ENCODE measurements at regions not wholly inside any gene's neighbourhood (a gene's known extent, or its start where the extent isn't known, plus 50 kb on each side); places are given as distances from the start of the nearest gene placed in this dataset.

- no peaks in the 10 kb centered on the region for H3K27me3 ChIP-seq
- no peaks in the 10 kb centered on the region for H3K4me1 ChIP-seq
- H3K4me3 ChIP-seq: no peak overlapping the region
- WGBS: 94% methylated on average over 2 of the region's 2 CpGs
- DNase-seq (ENCODE audit: extremely low spot score): no peak
- H3K36me3 ChIP-seq: no peaks in the 10 kb centered on the region
- intact Hi-C loops (cut with DNase I): no loop called here
- H3K27ac ChIP-seq (replicated peaks in 1 of 4): no peak overlapping the region
- TF ChIP-seq EP300 (IDR thresholded peaks at IDR 0.05) (no peak), POLR2AphosphoS5 (IDR thresholded peaks at IDR 0.05) (no peak), CTCF (IDR thresholded peaks at IDR 0.05) (no peak), POLR2A (IDR thresholded peaks at IDR 0.05; ENCODE audit: low read depth) (no peak)
- no peaks in the 10 kb centered on the region for H3K9me3 ChIP-seq
Measured at GRCh38 chr16:17944345-17944744, 392.2 kb downstream of the NPIPA8 start.

GRCh38 chr16:17942067-17942466 lies 394.5 kb downstream of the NPIPA8 start:
- H3K27ac ChIP-seq (replicated peaks in 1 of 4): no peak overlapping the region
- H3K27me3 ChIP-seq: no peaks in the 10 kb centered on the region
- H3K4me3 ChIP-seq: no peak overlapping the region
- TF ChIP-seq POLR2A (IDR thresholded peaks at IDR 0.05; ENCODE audit: low read depth): no peak
- TF ChIP-seq CTCF (IDR thresholded peaks at IDR 0.05): no peak
- TF ChIP-seq EP300 (IDR thresholded peaks at IDR 0.05): no peak
- no peak for TF ChIP-seq POLR2AphosphoS5 (IDR thresholded peaks at IDR 0.05)
- H3K9me3 ChIP-seq: no peaks in the 10 kb centered on the region
- no peaks in the 10 kb centered on the region for H3K36me3 ChIP-seq
- intact Hi-C loops (cut with DNase I): no loop called here
- no peak for DNase-seq (ENCODE audit: extremely low spot score)
- no peaks in the 10 kb centered on the region for H3K4me1 ChIP-seq
- WGBS: 74% methylated on average over 12 of the region's 12 CpGs

GRCh38 chr16:17940584-17941364 lies 395.8 kb downstream of the NPIPA8 start:
- Histone ChIP-seq H3K4me1 (no peaks in the 10 kb centered on the region), H3K36me3 (no peaks in the 10 kb centered on the region), H3K27ac (replicated peaks in 1 of 4) (no peak overlapping the region), H3K4me3 (no peak overlapping the region), H3K27me3 (no peaks in the 10 kb centered on the region), H3K9me3 (no peaks in the 10 kb centered on the region)
- DNase-seq (ENCODE audit: extremely low spot score): no peak
- WGBS: 65% methylated on average over 8 of the region's 8 CpGs
- intact Hi-C loops (cut with DNase I): no loop called here
- TF ChIP-seq EP300 (IDR thresholded peaks at IDR 0.05) (no peak), POLR2A (IDR thresholded peaks at IDR 0.05; ENCODE audit: low read depth) (no peak), CTCF (IDR thresholded peaks at IDR 0.05) (no peak)

GRCh38 chr16:17939723-17940122 lies 396.8 kb downstream of the NPIPA8 start:
- 79% methylated on average over 4 of the region's 4 CpGs for WGBS
- no peak overlapping the region for H3K27ac ChIP-seq (replicated peaks in 1 of 4)
- H3K4me3 ChIP-seq: no peak overlapping the region
- no peak for DNase-seq (ENCODE audit: extremely low spot score)
- H3K4me1 ChIP-seq: no peaks in the 10 kb centered on the region
- TF ChIP-seq EP300 (IDR thresholded peaks at IDR 0.05): no peak
- no peak for TF ChIP-seq CTCF (IDR thresholded peaks at IDR 0.05)
- no peak for TF ChIP-seq POLR2AphosphoS5 (IDR thresholded peaks at IDR 0.05)
- TF ChIP-seq POLR2A (IDR thresholded peaks at IDR 0.05; ENCODE audit: low read depth): no peak
- H3K27me3 ChIP-seq: no peaks in the 10 kb centered on the region
- H3K9me3 ChIP-seq: no peaks in the 10 kb centered on the region
- no peaks in the 10 kb centered on the region for H3K36me3 ChIP-seq
- intact Hi-C loops (cut with DNase I): no loop called here

- intact Hi-C loops (cut with DNase I): no loop called here
- Histone ChIP-seq H3K36me3 (no peaks in the 10 kb centered on the region), H3K27ac (replicated peaks in 1 of 4) (no peak overlapping the region), H3K9me3 (no peaks in the 10 kb centered on the region), H3K4me3 (no peak overlapping the region), H3K27me3 (no peaks in the 10 kb centered on the region), H3K4me1 (no peaks in the 10 kb centered on the region)
- TF ChIP-seq CTCF (IDR thresholded peaks at IDR 0.05): no peak
- no peak for TF ChIP-seq POLR2A (IDR thresholded peaks at IDR 0.05; ENCODE audit: low read depth)
- TF ChIP-seq POLR2AphosphoS5 (IDR thresholded peaks at IDR 0.05): no peak
- no peak for TF ChIP-seq EP300 (IDR thresholded peaks at IDR 0.05)
- 37% methylated on average over 2 of the region's 2 CpGs for WGBS
- DNase-seq (ENCODE audit: extremely low spot score): no peak
Measured at GRCh38 chr16:17939122-17939536, 397.4 kb downstream of the NPIPA8 start.
